PC-9 (cell line): ENCODE measurements at regions not wholly inside any gene's neighbourhood (a gene's known extent, or its start where the extent isn't known, plus 50 kb on each side); places are given as distances from the start of the nearest gene placed in this dataset.

ENCODE experiments used
- BruUV-seq: library from RNA; stranded (reverse); fragments of 400-500 nt; replicated peaks from 2 replicates; lab custom pipeline; 2021; lab: Mats Ljungman, UMichigan
- CTCF ChIA-PET: fragments of 300-600 bp; sonication (Branson Sonifier 250); formaldehyde crosslinking; loops from one replicate; lab custom pipeline; 2022; ENCODE audit warnings: antibody characterized with exemption; lab: Charles Lee
- POLR2A ChIA-PET: fragments of 300-600 bp; sonication (Branson Sonifier 250); formaldehyde crosslinking; loops from one replicate; lab custom pipeline; 2022; ENCODE audit warnings: antibody characterized with exemption; ENCODE audit not compliant: unreplicated experiment; lab: Charles Lee
- DNase-seq, 2 experiments: peaks; one replicate each; pipeline versions ENCODE4 v3.0.0 to v3.0.0-alpha.2; 2015 to 2022; ENCODE audit warnings: mixed read lengths in 1 of 2
- H2AFZ ChIP-seq: fragments of 200-600 bp; sonication (generic); 2 replicates; pipeline ENCODE4 v1.8.1; 2017; ENCODE audit warnings: antibody characterized with exemption
- H3F3A ChIP-seq: fragments of 200-600 bp; sonication (generic); 2 replicates; pipeline ENCODE4 v1.8.1; 2017; ENCODE audit warnings: antibody characterized with exemption, mild to moderate bottlenecking, low read depth; ENCODE audit not compliant: insufficient read depth
- H3K27ac ChIP-seq: fragments of 200-600 bp; sonication (generic); 2 replicates; pipeline ENCODE4 v1.6.1; 2016; ENCODE audit warnings: mixed run types
- H3K27me3 ChIP-seq: fragments of 200-600 bp; sonication (generic); 2 replicates; pipeline ENCODE4 v1.6.1; 2016; ENCODE audit warnings: low read depth, mixed run types; ENCODE audit not compliant: insufficient read depth
- H3K36me3 ChIP-seq: fragments of 200-600 bp; sonication (generic); 2 replicates; pipeline ENCODE4 v1.6.1; 2016; ENCODE audit warnings: low read depth, mixed run types
- H3K4me1 ChIP-seq: fragments of 200-600 bp; sonication (generic); replicated peaks from 2 replicates; pipeline ENCODE4 v1.6.1; 2016; ENCODE audit warnings: mixed run types; ENCODE audit not compliant: insufficient read depth
- H3K4me2 ChIP-seq: fragments of 200-600 bp; sonication (generic); 2 replicates; pipeline ENCODE4 v1.6.1; 2017; ENCODE audit warnings: mixed run types
- H3K4me3 ChIP-seq: fragments of 200-600 bp; sonication (generic); 2 replicates; pipeline ENCODE4 v1.6.1; 2016; ENCODE audit warnings: mixed run types
- H3K79me2 ChIP-seq: fragments of 200-600 bp; sonication (generic); 2 replicates; pipeline ENCODE4 v1.6.1; 2017; ENCODE audit warnings: low read depth, mixed run types
- H3K9me2 ChIP-seq: fragments of 200-600 bp; sonication (generic); 2 replicates; pipeline ENCODE4 v1.8.1; 2017; ENCODE audit warnings: mild to moderate bottlenecking; ENCODE audit not compliant: insufficient read depth
- H3K9me3 ChIP-seq: fragments of 200-600 bp; sonication (generic); 2 replicates; pipeline ENCODE4 v1.8.1; 2016; ENCODE audit warnings: low read depth; ENCODE audit not compliant: insufficient read depth
- H4K20me1 ChIP-seq: fragments of 200-600 bp; sonication (generic); 2 replicates; pipeline ENCODE4 v1.8.1; 2017; ENCODE audit not compliant: insufficient read depth
- CTCF ChIP-seq: fragments of 200-600 bp; sonication (generic); conservative IDR thresholded peaks from 2 replicates; pipeline ENCODE4 v1.6.1; 2017; ENCODE audit warnings: mixed run types, antibody characterized with exemption, mild to moderate bottlenecking, moderate library complexity
- EZH2 ChIP-seq: fragments of 200-600 bp; sonication (generic); IDR thresholded peaks from 2 replicates; pipeline ENCODE4 v1.8.0; 2017; ENCODE audit warnings: antibody characterized with exemption, low read depth
- intact Hi-C: fragments of 100-400 bp; cut with micrococcal nuclease; formaldehyde crosslinking; loops from one replicate; pipeline ENCODE4 v1.10.0; 2022; ENCODE audit not compliant: unreplicated experiment

GRCh38 chr4:133389029-133389428 lies 239.9 kb downstream of the PCDH10 start:
- no peaks in the 10 kb centered on the region for H4K20me1 ChIP-seq
- no peaks in the 10 kb centered on the region for H3K36me3 ChIP-seq
- no TSS peak for BruUV-seq
- H3F3A ChIP-seq = no peaks in the 10 kb centered on the region
- H3K4me2 ChIP-seq = no peak overlapping the region
- H3K79me2 ChIP-seq = no peaks in the 10 kb centered on the region
- H3K27me3 ChIP-seq = no peaks in the 10 kb centered on the region
- TF ChIP-seq CTCF (no peak), EZH2 (no peak)
- no peaks in the 10 kb centered on the region for H3K9me3 ChIP-seq
- ChIA-PET CTCF (no interaction called here), POLR2A (no interaction called here)
- H2AFZ ChIP-seq = no peak overlapping the region
- no peak overlapping the region for H3K4me3 ChIP-seq
- DNase-seq = no peak
- no peaks in the 10 kb centered on the region for H3K4me1 ChIP-seq
- intact Hi-C loops = no loop called here
- no peak overlapping the region for H3K27ac ChIP-seq
- no peaks in the 10 kb centered on the region for H3K9me2 ChIP-seq

GRCh38 chr4:133385161-133385954 lies 236.3 kb downstream of the PCDH10 start:
- no TSS peak for BruUV-seq
- Histone ChIP-seq H2AFZ (no peak overlapping the region), H3K27me3 (no peaks in the 10 kb centered on the region), H3K27ac (no peak overlapping the region), H3K36me3 (no peaks in the 10 kb centered on the region), H3K4me1 (no peaks in the 10 kb centered on the region), H3K9me2 (no peaks in the 10 kb centered on the region), H3K4me3 (no peak overlapping the region), H3K4me2 (no peak overlapping the region), H3F3A (no peaks in the 10 kb centered on the region), H4K20me1 (no peaks in the 10 kb centered on the region), H3K79me2 (no peaks in the 10 kb centered on the region), H3K9me3 (no peaks in the 10 kb centered on the region)
- ChIA-PET CTCF (no interaction called here), POLR2A (no interaction called here)
- no peak for TF ChIP-seq EZH2
- no peak for TF ChIP-seq CTCF
- intact Hi-C loops = no loop called here
- no peak for DNase-seq

- H3K4me1 ChIP-seq = no peaks in the 10 kb centered on the region
- no peaks in the 10 kb centered on the region for H4K20me1 ChIP-seq
- H3K27ac ChIP-seq = no peak overlapping the region
- no peaks in the 10 kb centered on the region for H3K9me2 ChIP-seq
- no peak for TF ChIP-seq EZH2
- TF ChIP-seq CTCF = no peak
- no peaks in the 10 kb centered on the region for H3K36me3 ChIP-seq
- H3K9me3 ChIP-seq = no peaks in the 10 kb centered on the region
- ChIA-PET POLR2A (no interaction called here), CTCF (no interaction called here)
- no peak overlapping the region for H3K4me2 ChIP-seq
- intact Hi-C loops = no loop called here
- H2AFZ ChIP-seq = no peak overlapping the region
- H3K79me2 ChIP-seq = no peaks in the 10 kb centered on the region
- H3F3A ChIP-seq = no peaks in the 10 kb centered on the region
- DNase-seq = no peak
- H3K4me3 ChIP-seq = no peak overlapping the region
- no TSS peak for BruUV-seq
- no peaks in the 10 kb centered on the region for H3K27me3 ChIP-seq
Measured at GRCh38 chr4:133379681-133380438, 230.8 kb downstream of the PCDH10 start.
